ENCODE measurements at regions not wholly inside any gene's neighbourhood (a gene's known extent, or its start where the extent isn't known, plus 50 kb on each side); places are given as distances from the start of the nearest gene placed in this dataset.
"Not testable (repeated sequence)": the region's sequence is repeated elsewhere in the genome, so short reads cannot be mapped to it uniquely, and the experiment has no call there.

GRCh38 chr1:187838335-187839293 lies 1009.9 kb downstream of the PLA2G4A start:
- no peaks in the 10 kb centered on the region for H3K36me3 ChIP-seq (ENCODE audit: control insufficient read depth in 3 of 3, insufficient read depth in 3 of 3, low read length in 3 of 3)
- no peaks in the 10 kb centered on the region for H3K27me3 ChIP-seq (ENCODE audit: control insufficient read depth in 3 of 3, insufficient read depth in 3 of 3, low read length in 3 of 3)
- peaks cover 0 to 2% (median 0%) of the 10 kb centered on the region in 3 donors for H3K9me3 ChIP-seq (ENCODE audit: control insufficient read depth in 3 of 3, low read length in 3 of 3)
- no peaks in the 10 kb centered on the region for H3K4me1 ChIP-seq (ENCODE audit: control insufficient read depth in 3 of 3, insufficient read depth in 3 of 3, low read length in 3 of 3)
- H3K4me3 ChIP-seq (ENCODE audit: low read length in 3 of 3): no peak overlapping the region
- no peak overlapping the region for H3K9ac ChIP-seq (ENCODE audit: low read depth in 1 of 3, low read length in 3 of 3)
- H3K27ac ChIP-seq (ENCODE audit: low read depth, low read length): no peak overlapping the region

GRCh38 chr1:187839873-187840272 lies 1011.1 kb downstream of the PLA2G4A start:
- no peak overlapping the region for H3K9ac ChIP-seq (ENCODE audit: low read depth in 1 of 3, low read length in 3 of 3)
- H3K27ac ChIP-seq (ENCODE audit: low read depth, low read length): no peak overlapping the region
- H3K9me3 ChIP-seq (ENCODE audit: control insufficient read depth in 3 of 3, low read length in 3 of 3): peaks cover 0 to 2% (median 0%) of the 10 kb centered on the region in 3 donors
- H3K36me3 ChIP-seq (ENCODE audit: control insufficient read depth in 3 of 3, insufficient read depth in 3 of 3, low read length in 3 of 3): no peaks in the 10 kb centered on the region
- H3K27me3 ChIP-seq (ENCODE audit: control insufficient read depth in 3 of 3, insufficient read depth in 3 of 3, low read length in 3 of 3): no peaks in the 10 kb centered on the region
- no peaks in the 10 kb centered on the region for H3K4me1 ChIP-seq (ENCODE audit: control insufficient read depth in 3 of 3, insufficient read depth in 3 of 3, low read length in 3 of 3)
- H3K4me3 ChIP-seq (ENCODE audit: low read length in 3 of 3): no peak overlapping the region

- H3K4me3 ChIP-seq (ENCODE audit: low read length in 3 of 3): no peak overlapping the region
- no peak overlapping the region for H3K27ac ChIP-seq (ENCODE audit: low read depth, low read length)
- no peaks in the 10 kb centered on the region for H3K27me3 ChIP-seq (ENCODE audit: control insufficient read depth in 3 of 3, insufficient read depth in 3 of 3, low read length in 3 of 3)
- H3K4me1 ChIP-seq (ENCODE audit: control insufficient read depth in 3 of 3, insufficient read depth in 3 of 3, low read length in 3 of 3): no peaks in the 10 kb centered on the region
- no peak overlapping the region for H3K9ac ChIP-seq (ENCODE audit: low read depth in 1 of 3, low read length in 3 of 3)
- no peaks in the 10 kb centered on the region for H3K36me3 ChIP-seq (ENCODE audit: control insufficient read depth in 3 of 3, insufficient read depth in 3 of 3, low read length in 3 of 3)
- peaks cover 0 to 2% (median 0%) of the 10 kb centered on the region in 3 donors for H3K9me3 ChIP-seq (ENCODE audit: control insufficient read depth in 3 of 3, low read length in 3 of 3)
These were observed 1011.8 kb downstream of the PLA2G4A start for GRCh38 chr1:187840557-187840956.

GRCh38 chr1:187842406-187843165 lies 1013.8 kb downstream of the PLA2G4A start:
- Histone ChIP-seq H3K27ac (ENCODE audit: low read depth, low read length) (no peak overlapping the region), H3K9me3 (ENCODE audit: control insufficient read depth in 3 of 3, low read length in 3 of 3) (peaks cover 0 to 2% (median 0%) of the 10 kb centered on the region in 3 donors), H3K4me3 (ENCODE audit: low read length in 3 of 3) (no peak overlapping the region), H3K36me3 (ENCODE audit: control insufficient read depth in 3 of 3, insufficient read depth in 3 of 3, low read length in 3 of 3) (no peaks in the 10 kb centered on the region), H3K9ac (ENCODE audit: low read depth in 1 of 3, low read length in 3 of 3) (no peak overlapping the region), H3K4me1 (ENCODE audit: control insufficient read depth in 3 of 3, insufficient read depth in 3 of 3, low read length in 3 of 3) (no peaks in the 10 kb centered on the region), H3K27me3 (ENCODE audit: control insufficient read depth in 3 of 3, insufficient read depth in 3 of 3, low read length in 3 of 3) (no peaks in the 10 kb centered on the region)

GRCh38 chr1:187844313-187844712 lies 1015.6 kb downstream of the PLA2G4A start:
- H3K27me3 ChIP-seq (ENCODE audit: control insufficient read depth in 3 of 3, insufficient read depth in 3 of 3, low read length in 3 of 3): no peaks in the 10 kb centered on the region
- no peak overlapping the region for H3K4me3 ChIP-seq (ENCODE audit: low read length in 3 of 3)
- no peaks in the 10 kb centered on the region for H3K4me1 ChIP-seq (ENCODE audit: control insufficient read depth in 3 of 3, insufficient read depth in 3 of 3, low read length in 3 of 3)
- H3K9ac ChIP-seq (ENCODE audit: low read depth in 1 of 3, low read length in 3 of 3): no peak overlapping the region
- no peaks in the 10 kb centered on the region for H3K36me3 ChIP-seq (ENCODE audit: control insufficient read depth in 3 of 3, insufficient read depth in 3 of 3, low read length in 3 of 3)
- H3K27ac ChIP-seq (ENCODE audit: low read depth, low read length): no peak overlapping the region
- H3K9me3 ChIP-seq (ENCODE audit: control insufficient read depth in 3 of 3, low read length in 3 of 3): peaks cover 0 to 2% (median 0%) of the 10 kb centered on the region in 3 donors

- Histone ChIP-seq H3K9ac (ENCODE audit: low read depth in 1 of 3, low read length in 3 of 3) (no peak overlapping the region), H3K36me3 (ENCODE audit: control insufficient read depth in 3 of 3, insufficient read depth in 3 of 3, low read length in 3 of 3) (no peaks in the 10 kb centered on the region), H3K27me3 (ENCODE audit: control insufficient read depth in 3 of 3, insufficient read depth in 3 of 3, low read length in 3 of 3) (no peaks in the 10 kb centered on the region), H3K27ac (ENCODE audit: low read depth, low read length) (no peak overlapping the region), H3K9me3 (ENCODE audit: control insufficient read depth in 3 of 3, low read length in 3 of 3) (no peaks in the 10 kb centered on the region), H3K4me1 (ENCODE audit: control insufficient read depth in 3 of 3, insufficient read depth in 3 of 3, low read length in 3 of 3) (no peaks in the 10 kb centered on the region), H3K4me3 (ENCODE audit: low read length in 3 of 3) (no peak overlapping the region)
These were observed 1018.8 kb downstream of the PLA2G4A start for GRCh38 chr1:187847531-187847930.

- Histone ChIP-seq H3K9me3 (ENCODE audit: control insufficient read depth in 3 of 3, low read length in 3 of 3) (no peaks in the 10 kb centered on the region), H3K9ac (ENCODE audit: low read depth in 1 of 3, low read length in 3 of 3) (no peak overlapping the region), H3K36me3 (ENCODE audit: control insufficient read depth in 3 of 3, insufficient read depth in 3 of 3, low read length in 3 of 3) (no peaks in the 10 kb centered on the region), H3K4me3 (ENCODE audit: low read length in 3 of 3) (no peak overlapping the region), H3K4me1 (ENCODE audit: control insufficient read depth in 3 of 3, insufficient read depth in 3 of 3, low read length in 3 of 3) (no peaks in the 10 kb centered on the region), H3K27me3 (ENCODE audit: control insufficient read depth in 3 of 3, insufficient read depth in 3 of 3, low read length in 3 of 3) (no peaks in the 10 kb centered on the region), H3K27ac (ENCODE audit: low read depth, low read length) (no peak overlapping the region)
These were observed 1019.6 kb downstream of the PLA2G4A start for GRCh38 chr1:187848321-187848720.

- not testable (repeated sequence) for H3K27me3 ChIP-seq (ENCODE audit: control insufficient read depth in 3 of 3, insufficient read depth in 3 of 3, low read length in 3 of 3); H3K9me3 ChIP-seq (ENCODE audit: control insufficient read depth in 3 of 3, low read length in 3 of 3); H3K27ac ChIP-seq (ENCODE audit: low read depth, low read length); H3K36me3 ChIP-seq (ENCODE audit: control insufficient read depth in 3 of 3, insufficient read depth in 3 of 3, low read length in 3 of 3); H3K9ac ChIP-seq (ENCODE audit: low read depth in 1 of 3, low read length in 3 of 3); H3K4me3 ChIP-seq (ENCODE audit: low read length in 3 of 3); H3K4me1 ChIP-seq (ENCODE audit: control insufficient read depth in 3 of 3, insufficient read depth in 3 of 3, low read length in 3 of 3)
These were observed 1021.4 kb downstream of the PLA2G4A start for GRCh38 chr1:187850146-187850545.

GRCh38 chr1:187853505-187853904 lies 1024.8 kb downstream of the PLA2G4A start:
- Histone ChIP-seq H3K9me3 (ENCODE audit: control insufficient read depth in 3 of 3, low read length in 3 of 3) (no peaks in the 10 kb centered on the region), H3K27me3 (ENCODE audit: control insufficient read depth in 3 of 3, insufficient read depth in 3 of 3, low read length in 3 of 3) (no peaks in the 10 kb centered on the region), H3K4me1 (ENCODE audit: control insufficient read depth in 3 of 3, insufficient read depth in 3 of 3, low read length in 3 of 3) (no peaks in the 10 kb centered on the region), H3K36me3 (ENCODE audit: control insufficient read depth in 3 of 3, insufficient read depth in 3 of 3, low read length in 3 of 3) (no peaks in the 10 kb centered on the region), H3K9ac (ENCODE audit: low read depth in 1 of 3, low read length in 3 of 3) (no peak overlapping the region), H3K4me3 (ENCODE audit: low read length in 3 of 3) (no peak overlapping the region), H3K27ac (ENCODE audit: low read depth, low read length) (no peak overlapping the region)

GRCh38 chr1:187854457-187854856 lies 1025.7 kb downstream of the PLA2G4A start:
- H3K9me3 ChIP-seq (ENCODE audit: control insufficient read depth in 3 of 3, low read length in 3 of 3): no peaks in the 10 kb centered on the region
- H3K4me1 ChIP-seq (ENCODE audit: control insufficient read depth in 3 of 3, insufficient read depth in 3 of 3, low read length in 3 of 3): no peaks in the 10 kb centered on the region
- H3K4me3 ChIP-seq (ENCODE audit: low read length in 3 of 3): no peak overlapping the region
- no peaks in the 10 kb centered on the region for H3K36me3 ChIP-seq (ENCODE audit: control insufficient read depth in 3 of 3, insufficient read depth in 3 of 3, low read length in 3 of 3)
- H3K27ac ChIP-seq (ENCODE audit: low read depth, low read length): no peak overlapping the region
- no peaks in the 10 kb centered on the region for H3K27me3 ChIP-seq (ENCODE audit: control insufficient read depth in 3 of 3, insufficient read depth in 3 of 3, low read length in 3 of 3)
- no peak overlapping the region for H3K9ac ChIP-seq (ENCODE audit: low read depth in 1 of 3, low read length in 3 of 3)

Measured in skeletal muscle tissue (tissue), 3 donors.